ENCODE measurements at regions not wholly inside any gene's neighbourhood (a gene's known extent, or its start where the extent isn't known, plus 50 kb on each side); places are given as distances from the start of the nearest gene placed in this dataset.
"Not testable (repeated sequence)": the region's sequence is repeated elsewhere in the genome, so short reads cannot be mapped to it uniquely, and the experiment has no call there.

GRCh38 chr9:10835791-10836463, 223.1 kb upstream of the PTPRD start:
- DNase-seq (ENCODE audit: low read depth in 2 of 2), result no peak

GRCh38 chr9:10843151-10843550, 230.3 kb upstream of the PTPRD start:
- no peak for DNase-seq (ENCODE audit: low read depth in 2 of 2)

GRCh38 chr9:10855847-10856246, 243.0 kb upstream of the PTPRD start:
- peak; percentile 29 to 43 for DNase-seq (ENCODE audit: low read depth in 2 of 2)

- no peak for DNase-seq (ENCODE audit: low read depth in 2 of 2)
Measured at GRCh38 chr9:10858817-10859216, 246.0 kb upstream of the PTPRD start.

- DNase-seq (ENCODE audit: low read depth in 2 of 2), result no peak
Measured at GRCh38 chr9:10863476-10863875, 250.7 kb upstream of the PTPRD start.

- no peak for DNase-seq (ENCODE audit: low read depth in 2 of 2)
Measured at GRCh38 chr9:10867194-10867593, 254.4 kb upstream of the PTPRD start.

GRCh38 chr9:10869687-10870086, 256.9 kb upstream of the PTPRD start:
- DNase-seq (ENCODE audit: low read depth in 2 of 2), result no peak

- DNase-seq (ENCODE audit: low read depth in 2 of 2), result peak in 1 of 2 donors; percentile 1
Measured at GRCh38 chr9:10873999-10874398, 261.2 kb upstream of the PTPRD start.

- DNase-seq (ENCODE audit: low read depth in 2 of 2), result peak; percentile 71 to 94
Measured at GRCh38 chr9:10875752-10876151, 262.9 kb upstream of the PTPRD start.

- peak; percentile 75 to 79 for DNase-seq (ENCODE audit: low read depth in 2 of 2)
Measured at GRCh38 chr9:10876333-10876732, 263.5 kb upstream of the PTPRD start.

- DNase-seq (ENCODE audit: low read depth in 2 of 2), result not testable (repeated sequence)
Measured at GRCh38 chr9:10890266-10890665, 277.5 kb upstream of the PTPRD start.

- no peak for DNase-seq (ENCODE audit: low read depth in 2 of 2)
Measured at GRCh38 chr9:10899509-10899908, 286.7 kb upstream of the PTPRD start.

- peak; percentile 10 to 41 for DNase-seq (ENCODE audit: low read depth in 2 of 2)
Measured at GRCh38 chr9:10903969-10904368, 291.2 kb upstream of the PTPRD start.

GRCh38 chr9:10910779-10911178, 298.0 kb upstream of the PTPRD start:
- DNase-seq (ENCODE audit: low read depth in 2 of 2), result no peak

- no peak for DNase-seq (ENCODE audit: low read depth in 2 of 2)
Measured at GRCh38 chr9:10911373-10911772, 298.6 kb upstream of the PTPRD start.

- no peak for DNase-seq (ENCODE audit: low read depth in 2 of 2)
Measured at GRCh38 chr9:10917001-10917400, 304.2 kb upstream of the PTPRD start.

- no peak for DNase-seq (ENCODE audit: low read depth in 2 of 2)
Measured at GRCh38 chr9:10921671-10922070, 308.9 kb upstream of the PTPRD start.

- no peak for DNase-seq (ENCODE audit: low read depth in 2 of 2)
Measured at GRCh38 chr9:10925896-10926295, 313.1 kb upstream of the PTPRD start.

GRCh38 chr9:10928372-10928771, 315.6 kb upstream of the PTPRD start:
- no peak for DNase-seq (ENCODE audit: low read depth in 2 of 2)

GRCh38 chr9:10930081-10930480, 317.3 kb upstream of the PTPRD start:
- no peak for DNase-seq (ENCODE audit: low read depth in 2 of 2)

- no peak for DNase-seq (ENCODE audit: low read depth in 2 of 2)
Measured at GRCh38 chr9:10946676-10947410, 334.0 kb upstream of the PTPRD start.

- DNase-seq (ENCODE audit: low read depth in 2 of 2), result no peak
Measured at GRCh38 chr9:10957878-10958277, 345.1 kb upstream of the PTPRD start.

GRCh38 chr9:10961883-10962282, 349.1 kb upstream of the PTPRD start:
- DNase-seq (ENCODE audit: low read depth in 2 of 2), result no peak

Measured in lung microvascular endothelial cell (primary cell).